Upper lobe of left lung (tissue), 6 donors: ENCODE measurements at regions not wholly inside any gene's neighbourhood (a gene's known extent, or its start where the extent isn't known, plus 50 kb on each side); places are given as distances from the start of the nearest gene placed in this dataset.

Experiments
- ATAC-seq, 2 donors: fragments of 200-7000 bp; cut with Tn5 transposase; one replicate each; pipeline ENCODE4 v1.9.1; 2022; ENCODE audit warnings: mild to moderate bottlenecking in 2 of 2, moderate library complexity in 2 of 2; ENCODE audit not compliant: low FRiP score in 2 of 2
- DNase-seq, 2 donors: peaks; one replicate each; pipeline ENCODE4 v3.0.0-alpha.2; 2019 to 2020
- H3K27ac ChIP-seq, 4 donors: fragments of 200-600 bp; sonication (generic); one replicate each; pipeline ENCODE4 v1.5.1; 2016 to 2019
- H3K27me3 ChIP-seq, 4 donors: fragments of 200-600 bp; sonication (generic); one replicate each; pipeline ENCODE4 v1.5.1; 2017 to 2019
- H3K36me3 ChIP-seq, 4 donors: fragments of 200-600 bp; sonication (generic); one replicate each; pipeline ENCODE4 v1.5.1; 2016 to 2019
- H3K4me1 ChIP-seq, 4 donors: fragments of 200-600 bp; sonication (generic); one replicate each; pipeline ENCODE4 v1.5.1; 2018 to 2019
- H3K4me3 ChIP-seq, 4 donors: fragments of 200-600 bp; sonication (generic); one replicate each; pipeline ENCODE4 v1.5.1; 2017 to 2019; ENCODE audit warnings: mild to moderate bottlenecking in 2 of 4, moderate library complexity in 1 of 4
- H3K9me3 ChIP-seq, 4 donors: fragments of 200-600 bp; sonication (generic); one replicate each; pipeline ENCODE4 v1.5.1; 2018 to 2019
- CTCF ChIP-seq, 6 experiments: fragments of 450-650 bp in 4 of 6; fragments of 200-600 bp in 2 of 6; sonication (generic) in 2 of 6; IDR thresholded peaks; one replicate each; pipeline ENCODE4 v1.5.1; 2016 to 2019; ENCODE audit warnings: antibody characterized with exemption in 6 of 6
- EP300 ChIP-seq, 4 donors: sonication (generic); formaldehyde crosslinking; IDR thresholded peaks; one replicate each; pipeline ENCODE4 v1.5.1; 2017; ENCODE audit warnings: antibody characterized with exemption in 4 of 4, control low read depth in 2 of 4
- POLR2A ChIP-seq, 4 donors: fragments of 450-650 bp; IDR thresholded peaks; one replicate each; pipeline ENCODE4 v1.5.1; 2016 to 2017; ENCODE audit warnings: antibody characterized with exemption in 4 of 4, mild to moderate bottlenecking in 2 of 4
- POLR2AphosphoS5 ChIP-seq, 2 donors: sonication (generic); formaldehyde crosslinking; IDR thresholded peaks; one replicate each; pipeline ENCODE4 v1.5.1; 2017; ENCODE audit warnings: antibody characterized with exemption in 2 of 2
- WGBS, 2 donors: methylation state at CpG; one replicate each; pipeline ENCODE4 v1.1.5; 2017 to 2018; 5-methylcytosine and 5-hydroxymethylcytosine counted together
- donor health status: DM: no; HTN: no; CAD: no; lungs with moderate emphysema.
- donor health status: DM: no; HTN: yes; CAD: no; lungs with severe emphysema.

DNA sequence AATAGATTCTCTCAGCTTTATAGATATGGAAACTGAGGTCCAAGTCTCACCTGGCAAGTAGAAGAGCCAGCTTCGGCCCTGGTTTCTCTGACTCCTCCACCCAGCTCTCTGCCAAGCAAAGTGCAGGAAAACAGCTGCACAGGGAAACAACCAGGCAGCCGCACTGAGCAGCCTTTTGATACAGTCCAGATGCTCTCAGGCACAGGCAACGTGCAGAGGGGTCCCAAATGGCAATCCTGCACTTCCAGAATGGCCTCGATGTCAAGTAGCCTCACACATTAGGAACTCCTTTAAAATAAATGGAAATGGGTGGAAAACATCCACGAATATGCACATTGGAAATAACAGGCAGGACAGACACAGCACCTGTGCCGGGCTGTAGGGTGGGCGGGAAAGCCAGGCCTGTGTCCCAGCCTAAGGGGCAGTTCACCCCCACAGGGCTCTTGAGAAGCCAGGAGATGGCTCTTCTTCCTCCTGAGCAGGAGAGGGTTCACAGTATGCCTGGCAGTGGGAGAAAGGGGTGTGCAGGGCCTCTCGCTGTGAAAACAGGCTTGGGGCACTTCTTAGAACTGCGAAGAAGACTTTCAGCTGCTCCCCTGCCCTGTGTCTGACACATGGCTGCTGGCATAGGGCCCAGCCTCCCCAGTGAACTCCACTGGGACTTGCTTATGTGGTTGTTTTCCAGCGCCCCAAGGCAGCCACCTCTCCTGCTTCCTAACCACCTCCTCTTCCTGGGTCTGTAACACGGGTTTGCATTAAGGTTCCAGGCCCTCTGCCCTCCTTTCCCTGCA, 63.9 kb upstream of the TUBA3E start:
- H3K27ac ChIP-seq, result no peak overlapping the region
- H3K27me3 ChIP-seq, result no peaks in the 10 kb centered on the region
- H3K4me1 ChIP-seq, result no peaks in the 10 kb centered on the region
- TF ChIP-seq CTCF (IDR thresholded peaks at IDR 0.05), result no peak
- no peak for TF ChIP-seq POLR2A (IDR thresholded peaks at IDR 0.05)
- no peak for TF ChIP-seq POLR2AphosphoS5 (IDR thresholded peaks at IDR 0.05)
- no peak for TF ChIP-seq EP300 (IDR thresholded peaks at IDR 0.05)
- no peak for ATAC-seq
- 56 to 73% methylated on average over 6 to 11 of the region's 11 CpGs for WGBS, 2 donors
- H3K36me3 ChIP-seq, result no peaks in the 10 kb centered on the region
- H3K4me3 ChIP-seq, result no peak overlapping the region
- no peak for DNase-seq
- H3K9me3 ChIP-seq, result no peaks in the 10 kb centered on the region

- no peak for DNase-seq
- Histone ChIP-seq H3K36me3 (no peaks in the 10 kb centered on the region), H3K9me3 (no peaks in the 10 kb centered on the region), H3K27ac (no peak overlapping the region), H3K4me3 (no peak overlapping the region), H3K4me1 (no peaks in the 10 kb centered on the region), H3K27me3 (no peaks in the 10 kb centered on the region)
- ATAC-seq, result no peak
- WGBS, 2 donors, result 66 to 76% methylated on average over 10 of the region's 10 CpGs
- TF ChIP-seq CTCF (IDR thresholded peaks at IDR 0.05) (no peak), EP300 (IDR thresholded peaks at IDR 0.05) (no peak), POLR2A (IDR thresholded peaks at IDR 0.05) (no peak), POLR2AphosphoS5 (IDR thresholded peaks at IDR 0.05) (no peak)
Observed at GRCh38 chr2:130261099-130261498, 62.9 kb upstream of the TUBA3E start.

DNA sequence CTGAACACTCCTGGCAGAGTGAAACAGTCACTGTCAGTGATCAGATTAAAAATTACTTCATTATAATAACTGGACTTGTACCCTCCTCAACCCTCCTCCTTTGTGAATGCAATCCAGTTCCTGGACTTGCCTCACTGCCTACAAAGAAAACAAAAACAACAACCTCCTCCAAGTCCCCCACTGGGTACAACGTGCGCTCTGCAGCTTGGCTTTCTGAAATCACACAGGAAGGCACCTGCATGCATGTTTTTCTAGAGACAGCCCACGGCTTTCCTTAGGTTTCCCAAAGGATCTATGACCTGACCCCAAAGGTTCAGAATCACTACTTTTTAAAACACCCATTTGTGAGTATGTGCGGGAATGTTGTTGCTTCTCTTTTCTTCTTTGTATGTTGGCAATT, 61.4 kb upstream of the TUBA3E start:
- no peak for DNase-seq
- no peak overlapping the region for H3K27ac ChIP-seq
- no peak overlapping the region for H3K4me3 ChIP-seq
- H3K9me3 ChIP-seq, result no peaks in the 10 kb centered on the region
- WGBS, 2 donors, result 49 to 51% methylated on average over 4 of the region's 4 CpGs
- H3K4me1 ChIP-seq, result no peaks in the 10 kb centered on the region
- TF ChIP-seq POLR2AphosphoS5 (IDR thresholded peaks at IDR 0.05) (no peak), POLR2A (IDR thresholded peaks at IDR 0.05) (no peak), EP300 (IDR thresholded peaks at IDR 0.05) (no peak), CTCF (IDR thresholded peaks at IDR 0.05) (no peak)
- H3K36me3 ChIP-seq, result no peaks in the 10 kb centered on the region
- no peak for ATAC-seq
- H3K27me3 ChIP-seq, result no peaks in the 10 kb centered on the region

DNA sequence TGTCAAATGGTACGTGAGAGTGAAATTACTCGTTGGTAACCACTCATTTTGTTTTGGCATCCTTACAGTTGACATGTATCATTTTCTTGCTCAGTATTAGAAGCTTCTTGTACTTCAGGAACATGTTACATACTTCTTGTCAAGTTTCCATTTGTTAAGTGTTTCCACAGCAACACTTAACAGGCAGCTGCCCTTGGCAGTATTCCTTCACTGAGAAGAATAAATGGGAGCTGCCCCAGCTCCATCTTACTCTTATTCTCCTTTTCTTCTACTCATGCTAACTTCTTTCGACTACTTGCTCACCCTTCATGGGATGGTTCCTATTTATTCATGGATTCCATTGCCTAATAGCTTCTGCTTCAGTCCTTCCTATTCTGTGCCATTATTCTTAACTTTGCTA, 60.1 kb upstream of the TUBA3E start:
- H3K36me3 ChIP-seq, result no peaks in the 10 kb centered on the region
- 48 to 52% methylated on average over 3 of the region's 3 CpGs for WGBS, 2 donors
- H3K27me3 ChIP-seq, result no peaks in the 10 kb centered on the region
- ATAC-seq, result no peak
- H3K4me1 ChIP-seq, result no peaks in the 10 kb centered on the region
- H3K4me3 ChIP-seq, result no peak overlapping the region
- no peak for TF ChIP-seq POLR2A (IDR thresholded peaks at IDR 0.05)
- no peak for TF ChIP-seq EP300 (IDR thresholded peaks at IDR 0.05)
- TF ChIP-seq POLR2AphosphoS5 (IDR thresholded peaks at IDR 0.05), result no peak
- no peak for TF ChIP-seq CTCF (IDR thresholded peaks at IDR 0.05)
- no peak for DNase-seq
- no peaks in the 10 kb centered on the region for H3K9me3 ChIP-seq
- H3K27ac ChIP-seq, result no peak overlapping the region
